ENCODE measurements at regions not wholly inside any gene's neighbourhood (a gene's known extent, or its start where the extent isn't known, plus 50 kb on each side); places are given as distances from the start of the nearest gene placed in this dataset.
"Not testable (repeated sequence)": the region's sequence is repeated elsewhere in the genome, so short reads cannot be mapped to it uniquely, and the experiment has no call there.

- not testable (repeated sequence) for DNase-seq (ENCODE audit: low read depth); H3K4me3 ChIP-seq (ENCODE audit: low read depth, low read length)
Measured at GRCh38 chr12:54799966-54800365, 54.4 kb upstream of the MUCL1 start.

- TF ChIP-seq, protein P1, sequence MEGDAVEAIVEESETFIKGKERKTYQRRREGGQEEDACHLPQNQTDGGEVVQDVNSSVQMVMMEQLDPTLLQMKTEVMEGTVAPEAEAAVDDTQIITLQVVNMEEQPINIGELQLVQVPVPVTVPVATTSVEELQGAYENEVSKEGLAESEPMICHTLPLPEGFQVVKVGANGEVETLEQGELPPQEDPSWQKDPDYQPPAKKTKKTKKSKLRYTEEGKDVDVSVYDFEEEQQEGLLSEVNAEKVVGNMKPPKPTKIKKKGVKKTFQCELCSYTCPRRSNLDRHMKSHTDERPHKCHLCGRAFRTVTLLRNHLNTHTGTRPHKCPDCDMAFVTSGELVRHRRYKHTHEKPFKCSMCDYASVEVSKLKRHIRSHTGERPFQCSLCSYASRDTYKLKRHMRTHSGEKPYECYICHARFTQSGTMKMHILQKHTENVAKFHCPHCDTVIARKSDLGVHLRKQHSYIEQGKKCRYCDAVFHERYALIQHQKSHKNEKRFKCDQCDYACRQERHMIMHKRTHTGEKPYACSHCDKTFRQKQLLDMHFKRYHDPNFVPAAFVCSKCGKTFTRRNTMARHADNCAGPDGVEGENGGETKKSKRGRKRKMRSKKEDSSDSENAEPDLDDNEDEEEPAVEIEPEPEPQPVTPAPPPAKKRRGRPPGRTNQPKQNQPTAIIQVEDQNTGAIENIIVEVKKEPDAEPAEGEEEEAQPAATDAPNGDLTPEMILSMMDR (IDR thresholded peaks at IDR 0.05; ENCODE audit: low read depth, low read length, missing control alignments) = no peak
- H3K4me3 ChIP-seq (ENCODE audit: low read depth, low read length) = no peak overlapping the region
- no peak for DNase-seq (ENCODE audit: low read depth)
Measured at GRCh38 chr12:54798651-54799050, 55.7 kb upstream of the MUCL1 start.

GRCh38 chr12:54796991-54797390, 57.3 kb upstream of the MUCL1 start:
- TF ChIP-seq, protein P1 (IDR thresholded peaks at IDR 0.05; ENCODE audit: low read depth, low read length, missing control alignments) = no peak
- no peak for DNase-seq (ENCODE audit: low read depth)
- H3K4me3 ChIP-seq (ENCODE audit: low read depth, low read length) = no peak overlapping the region

- no peak for DNase-seq (ENCODE audit: low read depth)
- H3K4me3 ChIP-seq (ENCODE audit: low read depth, low read length) = no peak overlapping the region
- TF ChIP-seq, protein P1 (IDR thresholded peaks at IDR 0.05; ENCODE audit: low read depth, low read length, missing control alignments) = no peak
Measured at GRCh38 chr12:54795644-54796043, 58.7 kb upstream of the MUCL1 start.

GRCh38 chr12:54786081-54786480, 68.2 kb upstream of the MUCL1 start:
- TF ChIP-seq, protein P1 (IDR thresholded peaks at IDR 0.05; ENCODE audit: low read depth, low read length, missing control alignments) = no peak
- no peak for DNase-seq (ENCODE audit: low read depth)
- H3K4me3 ChIP-seq (ENCODE audit: low read depth, low read length) = no peak overlapping the region

DNA sequence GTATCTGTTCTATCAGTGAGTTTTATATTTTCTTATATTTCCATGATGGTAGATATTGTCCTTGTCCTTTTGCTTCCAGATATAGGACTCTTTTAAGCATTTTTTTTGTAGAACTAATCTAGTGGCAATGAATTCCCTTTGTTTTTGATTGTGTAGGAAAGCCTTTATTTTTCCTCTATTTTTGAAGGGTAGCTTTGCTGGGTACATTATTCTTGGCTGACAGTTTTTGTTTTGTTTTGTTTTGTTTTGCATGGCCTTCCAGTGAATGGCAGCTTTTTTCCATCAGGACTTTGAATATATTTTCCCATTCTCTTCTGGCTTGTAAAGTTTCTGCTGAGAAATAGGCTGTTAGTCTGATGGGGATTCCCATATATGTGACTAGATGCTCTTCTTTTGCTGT, 70.2 kb upstream of the MUCL1 start:
- TF ChIP-seq, protein P1 (IDR thresholded peaks at IDR 0.05; ENCODE audit: low read depth, low read length, missing control alignments) = no peak
- no peak overlapping the region for H3K4me3 ChIP-seq (ENCODE audit: low read depth, low read length)

GRCh38 chr12:54777031-54777430, 77.3 kb upstream of the MUCL1 start:
- not testable (repeated sequence) for DNase-seq (ENCODE audit: low read depth); H3K4me3 ChIP-seq (ENCODE audit: low read depth, low read length)

More for the DNA sequence above, 70.2 kb upstream of the MUCL1 start:
- no peak for DNase-seq (ENCODE audit: low read depth)

DNA sequence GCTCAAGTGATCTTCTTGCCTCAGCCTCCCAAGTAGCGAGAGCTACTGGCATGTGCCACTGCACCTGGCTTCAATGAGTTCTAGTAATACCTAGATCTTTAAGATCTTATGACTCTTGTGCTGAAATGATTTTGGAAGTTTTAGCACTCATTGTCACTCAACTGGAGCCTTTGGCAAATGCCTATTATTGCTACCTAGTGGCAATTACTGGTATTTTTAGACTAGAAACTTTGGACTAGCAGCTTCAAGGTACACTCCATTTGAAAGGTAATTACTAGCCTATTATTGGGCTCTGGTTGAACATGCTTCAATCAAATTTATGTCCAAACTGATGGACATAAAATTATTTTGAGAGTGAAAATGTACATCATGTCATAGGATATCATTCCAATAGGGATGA, 80.7 kb upstream of the MUCL1 start:
- DNase-seq (ENCODE audit: low read depth) = no peak
- H3K4me3 ChIP-seq (ENCODE audit: low read depth, low read length) = no peak overlapping the region
- TF ChIP-seq, protein P1 (IDR thresholded peaks at IDR 0.05; ENCODE audit: low read depth, low read length, missing control alignments) = no peak

Measured in GM12864 (cell line).